HG02870 (cell line): ENCODE measurements at regions not wholly inside any gene's neighbourhood (a gene's known extent, or its start where the extent isn't known, plus 50 kb on each side); places are given as distances from the start of the nearest gene placed in this dataset.

Experiments
- ATAC-seq: cut with Tn5 transposase; IDR thresholded peaks from one replicate; pipeline ENCODE4 v1.9.1; 2021; ENCODE audit warnings: mild to moderate bottlenecking, moderate library complexity; ENCODE audit not compliant: unreplicated experiment

GRCh38 chr2:2638547-2639220, 307.6 kb upstream of the MYT1L start:
- no peak for ATAC-seq

- ATAC-seq: no peak
Observed at GRCh38 chr2:2636813-2637212, 305.7 kb upstream of the MYT1L start.

GRCh38 chr2:2635025-2635528, 304.0 kb upstream of the MYT1L start:
- ATAC-seq: no peak

- no peak for ATAC-seq
Observed at GRCh38 chr2:2633017-2633416, 301.9 kb upstream of the MYT1L start.

- ATAC-seq: no peak
Observed at GRCh38 chr2:2623939-2624338, 292.9 kb upstream of the MYT1L start.

GRCh38 chr2:2621855-2622254, 290.8 kb upstream of the MYT1L start:
- no peak for ATAC-seq

- ATAC-seq: no peak
Observed at GRCh38 chr2:2620604-2621003, 289.5 kb upstream of the MYT1L start.

GRCh38 chr2:2619995-2620394, 288.9 kb upstream of the MYT1L start:
- ATAC-seq: no peak

GRCh38 chr2:2614452-2614851, 283.4 kb upstream of the MYT1L start:
- no peak for ATAC-seq

GRCh38 chr2:2613279-2614199, 282.5 kb upstream of the MYT1L start:
- peak; percentile 100 for ATAC-seq

- no peak for ATAC-seq
Observed at GRCh38 chr2:2610751-2611150, 279.7 kb upstream of the MYT1L start.

- no peak for ATAC-seq
Observed at GRCh38 chr2:2600366-2600765, 269.3 kb upstream of the MYT1L start.

- no peak for ATAC-seq
Observed at GRCh38 chr2:2599441-2599840, 268.4 kb upstream of the MYT1L start.

GRCh38 chr2:2597712-2598111, 266.6 kb upstream of the MYT1L start:
- no peak for ATAC-seq

GRCh38 chr2:2591542-2591940, 260.5 kb upstream of the MYT1L start:
- no peak for ATAC-seq

- ATAC-seq: no peak
Observed at GRCh38 chr2:2590841-2591541, 259.9 kb upstream of the MYT1L start.

GRCh38 chr2:2590141-2590540, 259.1 kb upstream of the MYT1L start:
- ATAC-seq: no peak

GRCh38 chr2:2588777-2589176, 257.7 kb upstream of the MYT1L start:
- no peak for ATAC-seq

- no peak for ATAC-seq
Observed at GRCh38 chr2:2587354-2587753, 256.3 kb upstream of the MYT1L start.

GRCh38 chr2:2586931-2587330, 255.9 kb upstream of the MYT1L start:
- no peak for ATAC-seq

- no peak for ATAC-seq
Observed at GRCh38 chr2:2586068-2586776, 255.1 kb upstream of the MYT1L start.
